ENCODE measurements at regions not wholly inside any gene's neighbourhood (a gene's known extent, or its start where the extent isn't known, plus 50 kb on each side); places are given as distances from the start of the nearest gene placed in this dataset.

GRCh38 chr1:203934027-203934426 lies 72.6 kb downstream of the SNRPE start:
- in situ Hi-C loops (cut with MboI; ENCODE audit: low sequenced_read_pairs in 4 of 4) (no loop called here), intact Hi-C loops (cut with DNase I; ENCODE audit: low total_unique reads) (no loop called here)
- Histone ChIP-seq H3K27me3 (no peaks in the 10 kb centered on the region), H3K4me1 (no peaks in the 10 kb centered on the region), H3K9me3 (no peaks in the 10 kb centered on the region), H3K27ac (no peak overlapping the region), H3K4me3 (no peak overlapping the region), H3K36me3 (no peaks in the 10 kb centered on the region)
- ATAC-seq (no peak), DNase-seq (no peak)
- no peak for TF ChIP-seq CTCF (IDR thresholded peaks at IDR 0.05 in 4 of 5, conservative IDR thresholded peaks at IDR 0.05 in 1 of 5)
- TF ChIP-seq POLR2A (IDR thresholded peaks at IDR 0.05): no peak

- intact Hi-C loops (cut with DNase I; ENCODE audit: low total_unique reads) (no loop called here), in situ Hi-C loops (cut with MboI; ENCODE audit: low sequenced_read_pairs in 4 of 4) (no loop called here)
- TF ChIP-seq POLR2A (IDR thresholded peaks at IDR 0.05) (no peak), CTCF (IDR thresholded peaks at IDR 0.05 in 4 of 5, conservative IDR thresholded peaks at IDR 0.05 in 1 of 5) (no peak)
- no peaks in the 10 kb centered on the region for H3K36me3 ChIP-seq
- no peak for DNase-seq
- H3K27me3 ChIP-seq: no peaks in the 10 kb centered on the region
- no peak overlapping the region for H3K27ac ChIP-seq
- ATAC-seq: no peak
- H3K4me1 ChIP-seq: no peaks in the 10 kb centered on the region
- no peak overlapping the region for H3K4me3 ChIP-seq
- H3K9me3 ChIP-seq: no peaks in the 10 kb centered on the region
Observed at GRCh38 chr1:203934651-203935050, 73.3 kb downstream of the SNRPE start.

DNA sequence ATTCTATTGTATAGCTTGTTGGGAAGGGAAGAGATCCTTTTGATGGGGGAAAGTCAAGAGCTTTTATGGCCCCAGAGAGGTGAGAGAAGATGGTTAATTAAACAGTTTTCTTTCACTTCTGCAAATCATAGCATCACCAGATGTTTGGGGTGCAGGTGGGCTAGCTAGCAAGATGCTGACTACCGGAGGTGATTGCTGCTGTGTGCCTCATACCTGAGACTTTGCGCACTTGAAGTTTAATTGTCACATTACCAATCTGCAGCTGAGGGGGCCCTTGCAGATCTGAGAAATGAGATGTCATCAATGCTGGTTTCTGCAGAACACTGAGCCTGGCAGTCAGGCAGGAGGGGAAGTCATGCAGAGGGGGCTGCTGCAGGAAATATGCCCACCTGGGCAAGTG lies 73.9 kb downstream of the SNRPE start:
- DNase-seq (no peak), ATAC-seq (no peak)
- intact Hi-C loops (cut with DNase I; ENCODE audit: low total_unique reads) (no loop called here), in situ Hi-C loops (cut with MboI; ENCODE audit: low sequenced_read_pairs in 4 of 4) (no loop called here)
- no peaks in the 10 kb centered on the region for H3K4me1 ChIP-seq
- no peaks in the 10 kb centered on the region for H3K9me3 ChIP-seq
- no peak overlapping the region for H3K27ac ChIP-seq
- H3K4me3 ChIP-seq: no peak overlapping the region
- no peaks in the 10 kb centered on the region for H3K36me3 ChIP-seq
- no peaks in the 10 kb centered on the region for H3K27me3 ChIP-seq
- TF ChIP-seq POLR2A (IDR thresholded peaks at IDR 0.05): no peak
- TF ChIP-seq CTCF (IDR thresholded peaks at IDR 0.05 in 4 of 5, conservative IDR thresholded peaks at IDR 0.05 in 1 of 5): no peak

GRCh38 chr1:203937678-203938330 lies 76.4 kb downstream of the SNRPE start:
- in situ Hi-C loops (cut with MboI; ENCODE audit: low sequenced_read_pairs in 4 of 4) (no loop called here), intact Hi-C loops (cut with DNase I; ENCODE audit: low total_unique reads) (no loop called here)
- no peaks in the 10 kb centered on the region for H3K4me1 ChIP-seq
- no peaks in the 10 kb centered on the region for H3K36me3 ChIP-seq
- H3K27ac ChIP-seq: no peak overlapping the region
- DNase-seq: no peak
- H3K27me3 ChIP-seq: no peaks in the 10 kb centered on the region
- no peak for ATAC-seq
- no peak overlapping the region for H3K4me3 ChIP-seq
- no peak for TF ChIP-seq POLR2A (IDR thresholded peaks at IDR 0.05)
- no peak for TF ChIP-seq CTCF (IDR thresholded peaks at IDR 0.05 in 4 of 5, conservative IDR thresholded peaks at IDR 0.05 in 1 of 5)
- no peaks in the 10 kb centered on the region for H3K9me3 ChIP-seq
